HEK293T (cell line): ENCODE measurements at regions not wholly inside any gene's neighbourhood (a gene's known extent, or its start where the extent isn't known, plus 50 kb on each side); places are given as distances from the start of the nearest gene placed in this dataset.

ENCODE experiments used
- ARNT ChIP-seq: fragments of 450-650 bp; IDR thresholded peaks from 2 replicates; pipeline ENCODE4 v1.6.1; 2017; ENCODE audit warnings: mild to moderate bottlenecking
- BHLHE40 ChIP-seq: fragments of 450-650 bp; IDR thresholded peaks from 2 replicates; pipeline ENCODE4 v1.6.1; 2016; ENCODE audit warnings: mild to moderate bottlenecking, moderate library complexity, borderline replicate concordance
- CTBP1 ChIP-seq: fragments of 450-650 bp; IDR thresholded peaks from 2 replicates; pipeline ENCODE4 v1.6.1; 2016; ENCODE audit warnings: borderline replicate concordance
- ELF4 ChIP-seq: fragments of 450-650 bp; IDR thresholded peaks from 2 replicates; pipeline ENCODE4 v1.6.1; 2017; ENCODE audit warnings: antibody characterized with exemption
- FOXA1 ChIP-seq: fragments of 450-650 bp; IDR thresholded peaks from 2 replicates; pipeline ENCODE4 v1.6.1; 2016; ENCODE audit warnings: mild to moderate bottlenecking
- FOXK2 ChIP-seq: fragments of 450-650 bp; IDR thresholded peaks from 2 replicates; pipeline ENCODE4 v1.6.1; 2016; ENCODE audit warnings: mild to moderate bottlenecking
- FOXM1 ChIP-seq: fragments of 450-650 bp; IDR thresholded peaks from 2 replicates; pipeline ENCODE4 v1.6.1; 2017; ENCODE audit warnings: mild to moderate bottlenecking, borderline replicate concordance
- HDGF ChIP-seq: fragments of 450-650 bp; IDR thresholded peaks from 2 replicates; pipeline ENCODE4 v1.6.1; 2017; ENCODE audit warnings: antibody characterized with exemption, borderline replicate concordance
- L3MBTL2 ChIP-seq: fragments of 450-650 bp; conservative IDR thresholded peaks from 2 replicates; pipeline ENCODE4 v1.6.1; 2016; ENCODE audit warnings: mild to moderate bottlenecking
- NFRKB ChIP-seq: fragments of 450-650 bp; IDR thresholded peaks from 2 replicates; pipeline ENCODE4 v1.6.1; 2016; ENCODE audit warnings: mild to moderate bottlenecking, moderate library complexity
- PKNOX1 ChIP-seq: fragments of 450-650 bp; IDR thresholded peaks from 2 replicates; pipeline ENCODE4 v1.6.1; 2016
- SP1 ChIP-seq: fragments of 450-650 bp; IDR thresholded peaks from 2 replicates; pipeline ENCODE4 v1.6.1; 2017
- SUZ12 ChIP-seq: fragments of 450-650 bp; IDR thresholded peaks from 2 replicates; pipeline ENCODE4 v1.6.1; 2016; ENCODE audit warnings: mild to moderate bottlenecking
- TARDBP ChIP-seq: fragments of 450-650 bp; IDR thresholded peaks from 2 replicates; pipeline ENCODE4 v1.6.1; 2016

GRCh38 chr7:50213622-50214017, 90.9 kb upstream of the IKZF1 start:
- TF ChIP-seq HDGF (no peak), ARNT (no peak), TARDBP (no peak), SUZ12 (no peak), FOXM1 (no peak), L3MBTL2 (no peak), SP1 (no peak), BHLHE40 (no peak), PKNOX1 (no peak), NFRKB (no peak), ELF4 (no peak), FOXA1 (no peak), CTBP1 (no peak), FOXK2 (no peak)
